B cell (primary cell): ENCODE measurements at regions not wholly inside any gene's neighbourhood (a gene's known extent, or its start where the extent isn't known, plus 50 kb on each side); places are given as distances from the start of the nearest gene placed in this dataset.

Source experiments
- CTCF ChIP-seq: fragments of 200-600 bp; IDR thresholded peaks from one replicate; pipeline ENCODE4 v1.8.0; 2022; ENCODE audit warnings: antibody characterized with exemption, mild to moderate bottlenecking
- EZH2 ChIP-seq: IDR thresholded peaks from 2 replicates; pipeline ENCODE4 v1.6.1; 2012; ENCODE audit warnings: borderline replicate concordance, low read depth, mild to moderate bottlenecking, moderate library complexity, low read length; ENCODE audit not compliant: insufficient read depth, poor library complexity, severe bottlenecking

- TF ChIP-seq CTCF (no peak), EZH2 (no peak)
Observed at GRCh38 chr6:82779041-82779440, 286.6 kb downstream of the UBE3D start.
